ENCODE measurements at regions not wholly inside any gene's neighbourhood (a gene's known extent, or its start where the extent isn't known, plus 50 kb on each side); places are given as distances from the start of the nearest gene placed in this dataset.

DNA sequence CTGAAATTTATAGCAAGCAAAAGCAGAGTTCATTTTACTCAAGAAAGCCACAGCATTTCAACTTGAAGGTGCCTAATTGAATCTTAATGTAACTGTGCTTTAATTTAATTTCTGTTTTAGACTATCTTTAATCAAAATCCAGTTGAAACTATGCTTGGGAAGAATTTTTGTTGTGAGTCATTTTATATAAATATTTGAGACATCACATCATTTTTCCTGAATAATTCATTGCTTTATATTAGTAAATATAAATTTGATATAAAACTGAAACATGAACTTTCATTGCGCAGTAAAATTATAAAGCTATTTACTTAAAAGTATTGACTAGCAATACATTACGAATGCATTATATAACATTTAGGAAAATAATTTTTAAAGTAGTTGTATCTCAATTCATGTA lies 1937.1 kb upstream of the CDH9 start:
- Histone ChIP-seq H3K4me1 (ENCODE audit: insufficient read depth, low read length) (no peaks in the 10 kb centered on the region), H2BK120ac (ENCODE audit: low read depth, low read length, poor library complexity, severe bottlenecking) (no peak overlapping the region), H3T11ph (ENCODE audit: low read length) (no peak overlapping the region), H3K79me1 (ENCODE audit: insufficient read depth, low read depth, low read length, poor library complexity, severe bottlenecking) (no peaks in the 10 kb centered on the region), H2BK5ac (ENCODE audit: insufficient read length, low read length) (no peak overlapping the region), H2AFZ (ENCODE audit: low read length) (no peak overlapping the region), H3K14ac (ENCODE audit: insufficient read depth, low read length) (no peak overlapping the region), H4K5ac (ENCODE audit: insufficient read length, low read depth, low read length) (no peak overlapping the region), H3K27ac (ENCODE audit: insufficient read length, low read depth, low read length) (no peak overlapping the region), H4K91ac (ENCODE audit: insufficient read length, low read depth, low read length) (no peak overlapping the region), H3K9ac (ENCODE audit: extremely low read depth, insufficient read length, low read length) (no peak overlapping the region), H4K8ac (replicated peaks; ENCODE audit: insufficient read length, low read depth, low read length) (no peak overlapping the region), H4K20me1 (ENCODE audit: control insufficient read depth, insufficient read depth, insufficient read length) (no peaks in the 10 kb centered on the region), H3K23me2 (ENCODE audit: insufficient read length, low read depth, low read length, poor library complexity, severe bottlenecking) (no peaks in the 10 kb centered on the region), H2BK15ac (ENCODE audit: low read depth, low read length) (no peak overlapping the region), H2AK5ac (ENCODE audit: insufficient read length, low read length) (no peak overlapping the region), H3K56ac (ENCODE audit: insufficient read length, low read depth, low read length) (no peak overlapping the region), H3K4ac (ENCODE audit: low read depth, low read length) (no peak overlapping the region), H2BK20ac (ENCODE audit: low read depth, low read length, poor library complexity, severe bottlenecking) (no peak overlapping the region), H3K23ac (ENCODE audit: insufficient read length, low read depth, low read length) (no peak overlapping the region), H2BK12ac (ENCODE audit: insufficient read length, low read depth, low read length) (no peak overlapping the region), H3K79me2 (ENCODE audit: insufficient read depth, low read length) (no peaks in the 10 kb centered on the region), H3K18ac (ENCODE audit: insufficient read length, low read depth, low read length) (no peak overlapping the region), H3K27me3 (ENCODE audit: insufficient read depth, low read length) (no peaks in the 10 kb centered on the region), H3K9me3 (ENCODE audit: control insufficient read depth, low read depth, low read length) (no peaks in the 10 kb centered on the region), H3K4me2 (ENCODE audit: insufficient read depth, insufficient read length, low read length) (no peak overlapping the region)
- no peaks in the 10 kb centered on the region for H3K4me1 Mint-ChIP-seq
- no CpG with 5 or more reads among the region's 2 CpGs for WGBS (ENCODE audit: extremely low coverage, insufficient read length, low lambda C conversion rate)
- peaks cover 3 to 6% of the 10 kb centered on the region in 2 experiments; a peak in 2 of 5 replicates for H3K9me3 Mint-ChIP-seq
- no peak overlapping the region for H3K27ac Mint-ChIP-seq
- H3K4me3 Mint-ChIP-seq, result no peak overlapping the region
- TF ChIP-seq, protein P1, sequence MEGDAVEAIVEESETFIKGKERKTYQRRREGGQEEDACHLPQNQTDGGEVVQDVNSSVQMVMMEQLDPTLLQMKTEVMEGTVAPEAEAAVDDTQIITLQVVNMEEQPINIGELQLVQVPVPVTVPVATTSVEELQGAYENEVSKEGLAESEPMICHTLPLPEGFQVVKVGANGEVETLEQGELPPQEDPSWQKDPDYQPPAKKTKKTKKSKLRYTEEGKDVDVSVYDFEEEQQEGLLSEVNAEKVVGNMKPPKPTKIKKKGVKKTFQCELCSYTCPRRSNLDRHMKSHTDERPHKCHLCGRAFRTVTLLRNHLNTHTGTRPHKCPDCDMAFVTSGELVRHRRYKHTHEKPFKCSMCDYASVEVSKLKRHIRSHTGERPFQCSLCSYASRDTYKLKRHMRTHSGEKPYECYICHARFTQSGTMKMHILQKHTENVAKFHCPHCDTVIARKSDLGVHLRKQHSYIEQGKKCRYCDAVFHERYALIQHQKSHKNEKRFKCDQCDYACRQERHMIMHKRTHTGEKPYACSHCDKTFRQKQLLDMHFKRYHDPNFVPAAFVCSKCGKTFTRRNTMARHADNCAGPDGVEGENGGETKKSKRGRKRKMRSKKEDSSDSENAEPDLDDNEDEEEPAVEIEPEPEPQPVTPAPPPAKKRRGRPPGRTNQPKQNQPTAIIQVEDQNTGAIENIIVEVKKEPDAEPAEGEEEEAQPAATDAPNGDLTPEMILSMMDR (conservative IDR thresholded peaks at IDR 0.05), result no peak
- no peak for DNase-seq
- H3K27me3 Mint-ChIP-seq (ENCODE audit: low read depth), result no peaks in the 10 kb centered on the region
- H3K36me3 Mint-ChIP-seq (ENCODE audit: insufficient read depth in 1 of 3, low read depth in 3 of 3), result no peaks in the 10 kb centered on the region; a peak in 1 of 7 replicates

All from H9 (cell line).